ENCODE measurements at regions not wholly inside any gene's neighbourhood (a gene's known extent, or its start where the extent isn't known, plus 50 kb on each side); places are given as distances from the start of the nearest gene placed in this dataset.

GRCh38 chr4:79597266-79597665, 189.2 kb upstream of the GK2 start:
- TF ChIP-seq CTCF (IDR thresholded peaks at IDR 0.05; ENCODE audit: borderline replicate concordance, extremely low read depth, low read length, poor library complexity, severe bottlenecking) (no peak), EZH2 (IDR thresholded peaks at IDR 0.05; ENCODE audit: borderline replicate concordance, low read depth, low read length, severe bottlenecking) (no peak)
